Motor neuron (in vitro differentiated cells): ENCODE measurements at regions not wholly inside any gene's neighbourhood (a gene's known extent, or its start where the extent isn't known, plus 50 kb on each side); places are given as distances from the start of the nearest gene placed in this dataset.
"Not testable (repeated sequence)": the region's sequence is repeated elsewhere in the genome, so short reads cannot be mapped to it uniquely, and the experiment has no call there.

ENCODE experiments used
- ATAC-seq, 8 experiments: fragments of 200-7000 bp; cut with Tn5 transposase; replicated peaks in 6 of 8; 2 replicates each; pipeline ENCODE4 v1.8.0; 2021; ENCODE audit warnings: mild to moderate bottlenecking in 8 of 8, moderate library complexity in 8 of 8
- H3K27ac ChIP-seq, 2 donors: fragments of 250-450 bp; sonication (Bioruptor Pico); 2 replicates each; pipeline ENCODE4 v1.9.0; 2021; ENCODE audit warnings: antibody characterized with exemption in 2 of 2, mild to moderate bottlenecking in 2 of 2, moderate library complexity in 1 of 2
- H3K4me1 ChIP-seq, 2 donors: fragments of 250-450 bp; sonication (Bioruptor Pico); replicated peaks in 1 of 2; 2 replicates each; pipeline ENCODE4 v1.6.1; 2021; ENCODE audit warnings: antibody characterized with exemption in 2 of 2, mild to moderate bottlenecking in 2 of 2, moderate library complexity in 1 of 2
- H3K4me3 ChIP-seq, 5 donors: fragments of 250-450 bp; sonication (Bioruptor Pico); 2 replicates each; pipeline ENCODE4 v1.9.0; 2021; ENCODE audit warnings: antibody characterized with exemption in 5 of 5, mild to moderate bottlenecking in 5 of 5, moderate library complexity in 4 of 5
- WGBS, 10 experiments: fragments of 450-650 bp; shearing (Covaris generic); methylation state at CpG; one replicate each; pipeline ENCODE4 v1.0.0; 2022; 5-methylcytosine and 5-hydroxymethylcytosine counted together
- in situ Hi-C, 9 experiments: fragments of 400-800 bp; cut with MboI; loops; one replicate each; pipeline ENCODE4 v1.15.0; 2021; ENCODE audit warnings: low sequenced_read_pairs in 9 of 9, low pct_unique_long_range_greater_than_20kb in 2 of 9; ENCODE audit not compliant: unreplicated experiment in 9 of 9

- Histone ChIP-seq H3K4me1 (no peaks in the 10 kb centered on the region), H3K27ac (no peak overlapping the region), H3K4me3 (no peak overlapping the region)
- in situ Hi-C loops: loop anchor here in 1 of 9 experiments (25.0 kb wide), 1 partner anchor 329 kb away; no protein-coding TSS in a partner anchor
- ATAC-seq: peak in 1 of 8 experiments; percentile 26
- WGBS, 10 experiments: 0 to 100% (median 73%) methylated on average over 1 to 3 of the region's 3 CpGs
Observed at GRCh38 chr17:55983096-55983495, 170.2 kb upstream of the ANKFN1 start.

DNA sequence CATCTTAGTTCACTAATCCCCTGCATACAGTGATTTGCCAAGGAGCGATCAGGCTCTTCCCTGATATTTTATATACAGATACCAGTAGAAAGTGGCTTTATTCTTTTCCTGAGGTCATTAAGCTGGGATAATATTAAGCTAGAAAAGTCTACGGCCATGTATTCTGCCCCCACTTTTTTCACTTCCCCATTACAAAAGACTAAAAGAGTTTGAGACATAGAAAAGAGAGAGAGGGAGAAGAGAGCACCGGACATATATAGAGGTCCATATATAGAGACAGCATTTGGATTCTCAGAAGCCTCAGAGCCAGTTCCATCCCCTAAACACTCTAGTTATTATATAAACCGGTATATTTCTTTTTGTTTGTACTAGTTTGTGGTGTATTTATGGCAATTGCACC is 166.5 kb upstream of the ANKFN1 start:
- Histone ChIP-seq H3K27ac (no peak overlapping the region), H3K4me3 (no peak overlapping the region), H3K4me1 (no peaks in the 10 kb centered on the region)
- ATAC-seq: no peak
- 25 to 100% (median 80%) methylated on average over 1 to 4 of the region's 4 CpGs; no CpG with 5 or more reads in 1 of the 10 experiments for WGBS, 10 experiments
- in situ Hi-C loops: loop anchor here in 1 of 9 experiments (25.0 kb wide), 1 partner anchor 325 kb away; no protein-coding TSS in a partner anchor

GRCh38 chr17:55988861-55989260 is 164.4 kb upstream of the ANKFN1 start:
- WGBS, 10 experiments: 51 to 100% (median 67%) methylated on average over 1 to 3 of the region's 3 CpGs; no CpG with 5 or more reads in 3 of the 10 experiments
- Histone ChIP-seq H3K27ac (no peak overlapping the region), H3K4me3 (no peak overlapping the region), H3K4me1 (no peaks in the 10 kb centered on the region)
- ATAC-seq: no peak
- in situ Hi-C loops: loop anchor here in 1 of 9 experiments (25.0 kb wide), 1 partner anchor 323 kb away; no protein-coding TSS in a partner anchor

GRCh38 chr17:55990332-55991006 is 162.8 kb upstream of the ANKFN1 start:
- WGBS, 10 experiments: 0 to 50% (median 40%) methylated on average over 1 to 6 of the region's 10 CpGs; no CpG with 5 or more reads in 3 of the 10 experiments
- H3K27ac ChIP-seq: no peak overlapping the region
- in situ Hi-C loops: loop anchor here in 1 of 9 experiments (25.0 kb wide), 1 partner anchor 322 kb away; no protein-coding TSS in a partner anchor
- H3K4me3 ChIP-seq: no peak overlapping the region
- ATAC-seq: no peak
- H3K4me1 ChIP-seq: no peaks in the 10 kb centered on the region

DNA sequence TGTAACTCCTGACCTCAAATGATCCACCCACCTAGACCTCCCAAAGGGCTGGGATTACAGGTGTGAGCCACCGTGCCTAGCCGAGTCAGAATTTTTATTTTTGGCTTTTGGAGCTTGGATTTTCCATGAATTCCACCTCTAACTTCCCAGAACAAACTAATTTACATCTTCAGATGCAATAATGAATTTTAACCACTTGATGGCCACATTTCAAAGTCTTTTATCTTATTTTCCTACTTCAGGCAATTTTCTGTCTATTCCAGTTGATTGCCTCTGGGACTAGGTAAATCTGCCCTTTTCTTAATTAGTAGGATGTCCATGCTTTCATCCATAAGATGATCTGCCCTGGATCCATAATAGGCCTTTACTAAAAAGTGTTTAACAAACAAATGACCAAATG is 156.4 kb upstream of the ANKFN1 start:
- no peaks in the 10 kb centered on the region for H3K4me1 ChIP-seq
- no peak for ATAC-seq
- no peak overlapping the region for H3K4me3 ChIP-seq
- in situ Hi-C loops: loop anchor here in 1 of 9 experiments (25.0 kb wide), 1 partner anchor 315 kb away; no protein-coding TSS in a partner anchor
- WGBS, 10 experiments: 0 to 100% (median 85%) methylated on average over 1 to 2 of the region's 2 CpGs; no CpG with 5 or more reads in 6 of the 10 experiments
- no peak overlapping the region for H3K27ac ChIP-seq

DNA sequence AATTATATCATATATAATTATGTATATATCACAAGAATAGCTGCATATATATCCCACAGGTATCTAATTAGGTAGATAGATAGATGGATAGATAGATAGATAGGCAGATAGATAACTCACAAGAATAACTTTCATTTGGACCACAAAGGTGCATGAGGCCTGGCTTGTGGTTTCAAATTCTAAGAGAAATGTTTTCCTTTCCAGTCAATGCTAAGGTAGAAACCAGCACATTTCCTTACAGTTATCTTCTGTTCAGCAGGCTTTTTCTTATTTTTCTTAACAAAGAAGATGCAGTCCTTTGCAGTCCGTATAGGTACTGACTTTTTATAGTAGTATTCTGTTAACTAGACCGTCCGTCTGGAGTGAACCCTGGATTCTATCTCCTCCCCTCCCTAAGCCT is 152.9 kb upstream of the ANKFN1 start:
- Histone ChIP-seq H3K4me3 (no peak overlapping the region), H3K27ac (no peak overlapping the region), H3K4me1 (no peaks in the 10 kb centered on the region)
- in situ Hi-C loops: no loop called here
- 0 to 100% (median 81%) methylated on average over 1 to 3 of the region's 3 CpGs for WGBS, 10 experiments
- ATAC-seq: no peak

- H3K4me1 ChIP-seq, in situ Hi-C loops, H3K27ac ChIP-seq, H3K4me3 ChIP-seq, ATAC-seq: not testable (repeated sequence)
- 100% methylated on average over 3 of the region's 8 CpGs; no CpG with 5 or more reads in 9 of the 10 experiments for WGBS, 10 experiments
Observed at GRCh38 chr17:56002656-56003055, 150.6 kb upstream of the ANKFN1 start.

DNA sequence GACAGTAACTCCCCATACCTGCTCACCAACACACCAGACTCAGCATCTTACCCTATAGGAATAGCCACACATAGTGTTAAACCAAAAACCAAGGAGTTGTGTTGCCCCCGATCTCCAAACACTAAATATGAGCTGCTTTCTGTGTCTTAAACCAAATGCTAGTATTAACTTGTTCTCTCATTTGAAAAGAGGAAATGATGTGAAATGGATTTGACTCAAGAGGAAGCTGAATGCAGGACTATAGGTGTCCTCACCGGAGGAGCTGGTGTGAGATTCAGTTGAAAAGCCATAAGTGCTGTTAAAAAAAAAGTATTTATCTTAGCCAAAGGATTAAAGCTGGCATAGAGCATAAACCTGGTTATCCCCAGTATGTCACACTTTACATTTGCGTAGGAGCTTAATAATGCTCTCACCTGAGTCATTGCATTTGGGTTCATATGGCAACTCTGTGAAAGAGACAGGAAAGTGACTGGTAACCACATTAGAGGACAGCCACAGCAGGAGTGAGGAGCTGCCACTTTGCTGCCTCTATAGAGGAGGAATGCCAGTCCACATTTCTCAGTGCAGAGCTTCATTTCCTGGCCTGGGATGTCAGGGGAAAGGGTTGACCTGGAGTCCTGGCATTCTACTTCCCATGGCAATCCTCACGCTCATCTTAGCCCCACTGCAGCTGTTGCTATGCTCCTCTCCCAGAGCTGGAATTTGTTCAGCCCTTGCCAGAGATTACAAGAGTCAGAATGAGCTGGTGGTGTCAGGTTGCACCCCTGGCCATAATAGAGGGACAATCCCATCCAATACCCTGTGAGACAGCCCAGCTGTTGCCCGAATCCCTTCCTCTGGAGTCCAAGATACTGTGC is 143.3 kb upstream of the ANKFN1 start:
- in situ Hi-C loops: no loop called here
- Histone ChIP-seq H3K4me3 (no peak overlapping the region), H3K4me1 (no peaks in the 10 kb centered on the region), H3K27ac (no peak overlapping the region)
- ATAC-seq: peak in 6 of 8 experiments; percentile 18 to 97 (median 84)
- WGBS, 10 experiments: 12 to 94% (median 68%) methylated on average over 1 to 5 of the region's 5 CpGs

DNA sequence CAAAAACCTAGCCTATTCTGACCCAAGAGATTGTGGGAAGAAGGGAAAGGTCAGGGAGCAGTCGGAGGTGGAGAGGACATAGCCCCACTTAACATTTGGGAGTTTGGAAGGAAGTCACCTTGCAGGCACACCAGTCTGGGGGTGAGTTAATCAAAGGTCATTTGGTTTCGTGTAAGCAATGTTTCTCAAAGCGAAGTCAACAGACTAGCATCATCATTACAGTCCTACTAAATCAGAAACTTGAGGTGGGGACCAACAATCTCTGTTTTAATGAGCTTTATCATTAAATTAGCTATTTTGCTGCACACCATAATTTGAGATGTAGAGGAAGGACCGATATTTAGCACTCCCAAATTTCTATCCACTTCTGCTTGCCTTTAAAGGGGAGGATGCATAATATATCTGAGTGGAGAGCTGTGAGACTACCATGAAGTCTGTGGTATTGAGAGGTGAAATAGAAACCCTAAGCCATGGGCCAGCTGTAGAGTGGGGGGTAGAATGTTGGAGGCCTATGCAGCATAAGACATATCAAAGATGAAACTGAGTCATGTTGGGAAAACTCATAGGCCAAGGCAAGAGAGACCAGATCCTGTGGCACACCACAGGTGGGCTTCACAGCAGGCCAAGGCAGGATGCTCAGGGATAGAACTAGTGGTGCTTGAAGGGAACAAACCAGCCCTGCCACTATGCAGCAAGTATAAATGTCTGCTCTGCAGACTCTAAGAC is 141.7 kb upstream of the ANKFN1 start:
- ATAC-seq: no peak
- in situ Hi-C loops: no loop called here
- WGBS, 10 experiments: 29 to 100% (median 77%) methylated on average over 1 to 3 of the region's 4 CpGs

DNA sequence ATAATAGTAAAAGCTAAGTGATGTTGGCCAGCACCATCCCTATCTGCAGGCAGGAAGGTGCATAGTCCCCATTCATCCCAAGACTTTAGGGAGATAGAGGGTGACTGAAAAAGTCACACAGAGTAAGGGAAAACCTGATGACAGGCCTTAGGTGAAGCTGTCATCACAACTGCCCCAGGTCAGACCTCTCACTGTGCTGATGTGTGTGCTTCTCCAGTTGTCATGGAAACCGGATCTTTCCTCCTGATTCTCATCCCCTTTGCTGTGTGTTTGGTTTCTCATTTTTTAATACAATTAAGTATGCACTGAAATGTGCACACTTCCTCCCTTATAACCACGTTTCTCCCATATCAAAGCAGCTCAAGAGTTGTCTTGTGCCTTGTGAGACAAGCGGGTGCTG is 135.1 kb upstream of the ANKFN1 start:
- in situ Hi-C loops: no loop called here
- Histone ChIP-seq H3K4me3 (no peak overlapping the region), H3K4me1 (peaks cover 3% of the 10 kb centered on the region in 2 donors), H3K27ac (no peak overlapping the region)
- ATAC-seq: peak in 3 of 8 experiments; percentile 42 to 51 (median 45)
- WGBS, 10 experiments: 17 to 89% (median 54%) methylated on average over 1 to 3 of the region's 3 CpGs; no CpG with 5 or more reads in 1 of the 10 experiments

More for the DNA sequence above, 141.7 kb upstream of the ANKFN1 start:
- H3K27ac ChIP-seq: no peak overlapping the region
- no peaks in the 10 kb centered on the region for H3K4me1 ChIP-seq
- no peak overlapping the region for H3K4me3 ChIP-seq

- ATAC-seq: no peak
- WGBS, 10 experiments: 24 to 100% (median 69%) methylated on average over 1 to 2 of the region's 2 CpGs; no CpG with 5 or more reads in 5 of the 10 experiments
- in situ Hi-C loops: no loop called here
- peaks cover 3% of the 10 kb centered on the region in 2 donors for H3K4me1 ChIP-seq
- no peak overlapping the region for H3K27ac ChIP-seq
- H3K4me3 ChIP-seq: no peak overlapping the region
Observed at GRCh38 chr17:56020369-56020768, 132.9 kb upstream of the ANKFN1 start.

DNA sequence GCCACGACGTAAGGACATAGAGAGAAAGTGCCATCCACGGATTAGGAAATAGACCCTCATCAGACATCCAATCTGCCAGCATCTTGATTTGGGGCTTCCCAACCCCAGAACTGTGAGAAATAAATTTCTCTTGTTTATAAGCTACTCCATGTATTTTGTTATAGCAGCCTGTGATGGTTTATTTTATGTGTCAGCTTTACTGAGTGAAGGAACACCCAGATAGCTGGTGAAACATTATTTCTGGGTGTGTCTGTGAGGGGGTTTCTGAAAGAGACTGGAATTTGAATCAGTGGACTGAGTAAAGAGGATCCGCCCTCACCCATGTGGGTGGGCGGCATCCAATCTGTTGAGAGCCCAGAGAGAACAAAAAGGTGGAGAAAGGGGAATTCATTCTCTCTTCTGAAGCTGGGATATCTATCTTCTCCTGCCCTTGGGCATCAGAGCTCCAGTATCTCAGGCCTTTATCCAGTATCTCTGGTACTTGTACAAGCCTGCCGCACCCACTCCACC is 131.5 kb upstream of the ANKFN1 start:
- ATAC-seq: peak in 2 of 8 experiments; percentile 68 to 81
- peaks cover 9% of the 10 kb centered on the region in 2 donors for H3K4me1 ChIP-seq

More for the DNA sequence above, 131.5 kb upstream of the ANKFN1 start:
- H3K27ac ChIP-seq: no peak overlapping the region
- 43 to 93% (median 80%) methylated on average over 1 to 6 of the region's 6 CpGs; no CpG with 5 or more reads in 2 of the 10 experiments for WGBS, 10 experiments
- in situ Hi-C loops: no loop called here
- no peak overlapping the region for H3K4me3 ChIP-seq
